ENCODE measurements at regions not wholly inside any gene's neighbourhood (a gene's known extent, or its start where the extent isn't known, plus 50 kb on each side); places are given as distances from the start of the nearest gene placed in this dataset.

DNA sequence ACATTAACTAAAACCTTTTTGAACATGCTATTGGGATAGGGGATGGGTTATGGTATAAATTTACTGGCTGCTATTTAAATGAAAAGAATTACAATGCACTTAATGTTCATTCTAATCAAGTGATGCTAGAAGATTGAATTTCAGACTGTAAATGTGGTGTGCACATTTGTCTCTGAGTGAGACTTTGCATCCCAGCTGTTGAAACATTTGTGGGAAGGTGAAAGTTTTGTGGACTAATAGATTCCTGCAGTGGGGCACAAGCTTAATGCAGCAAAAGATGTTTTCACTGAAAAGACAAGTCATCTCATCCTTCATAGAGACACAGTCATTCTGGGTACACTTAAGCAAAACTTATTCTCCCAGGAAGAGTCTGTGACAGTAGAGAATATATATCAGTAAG is 323.6 kb downstream of the NFIB start:
- no peak for DNase-seq

DNA sequence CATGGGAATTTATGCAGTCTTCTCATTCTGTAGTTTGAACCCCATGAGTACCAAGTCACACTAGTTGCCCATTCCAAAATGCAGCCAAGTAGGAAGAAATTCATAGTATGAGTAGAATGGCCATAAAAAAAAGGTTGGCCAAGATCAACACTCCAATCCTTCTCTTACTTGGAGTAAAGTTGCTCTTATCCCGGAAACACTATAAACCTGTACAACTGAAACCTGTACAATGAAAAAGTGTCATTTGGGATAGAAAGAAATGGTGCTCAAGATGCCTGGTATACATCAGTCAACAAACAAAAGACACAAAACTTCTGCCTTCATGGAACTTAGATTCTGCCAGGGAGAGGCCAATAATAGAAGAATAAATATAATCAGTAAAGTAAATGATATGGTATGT is 325.0 kb downstream of the NFIB start:
- DNase-seq, result no peak

DNA sequence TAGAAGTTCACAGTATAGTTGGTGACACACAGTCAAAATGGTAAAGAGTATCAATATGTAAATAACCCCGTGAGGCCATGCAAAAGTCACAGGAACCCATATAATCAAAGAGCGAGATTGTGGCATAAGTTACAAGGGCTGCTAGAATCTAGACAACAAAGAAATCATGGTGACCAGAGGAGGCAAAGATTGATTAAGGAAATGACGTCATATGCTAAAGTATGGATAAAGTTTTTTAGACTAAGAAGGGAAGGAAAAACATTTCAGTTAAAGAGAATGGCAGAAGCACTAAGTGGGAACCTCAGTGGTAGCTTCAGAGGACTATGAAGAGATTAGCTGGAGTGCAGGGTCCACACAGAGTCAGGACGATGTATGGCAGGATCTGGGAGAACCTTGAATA is 330.3 kb downstream of the NFIB start:
- no peak for DNase-seq

DNA sequence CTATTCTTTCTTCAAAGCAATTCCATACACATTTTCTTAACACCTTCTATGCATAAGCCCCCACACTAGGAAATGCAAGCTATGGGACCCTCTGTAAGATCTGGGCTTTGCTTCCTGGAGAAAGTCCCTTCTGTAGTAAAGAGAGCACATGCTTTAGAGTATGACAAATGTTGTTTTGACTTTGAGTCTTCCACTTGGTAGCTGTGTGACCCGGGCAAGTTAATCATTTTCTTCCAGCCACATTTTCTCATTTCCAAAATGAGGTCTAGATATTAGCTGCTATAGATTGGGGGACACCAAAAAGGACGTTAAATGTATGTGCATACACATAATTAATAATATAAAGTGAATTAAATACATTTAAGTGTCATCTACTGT is 334.0 kb downstream of the NFIB start:
- DNase-seq, result no peak

DNA sequence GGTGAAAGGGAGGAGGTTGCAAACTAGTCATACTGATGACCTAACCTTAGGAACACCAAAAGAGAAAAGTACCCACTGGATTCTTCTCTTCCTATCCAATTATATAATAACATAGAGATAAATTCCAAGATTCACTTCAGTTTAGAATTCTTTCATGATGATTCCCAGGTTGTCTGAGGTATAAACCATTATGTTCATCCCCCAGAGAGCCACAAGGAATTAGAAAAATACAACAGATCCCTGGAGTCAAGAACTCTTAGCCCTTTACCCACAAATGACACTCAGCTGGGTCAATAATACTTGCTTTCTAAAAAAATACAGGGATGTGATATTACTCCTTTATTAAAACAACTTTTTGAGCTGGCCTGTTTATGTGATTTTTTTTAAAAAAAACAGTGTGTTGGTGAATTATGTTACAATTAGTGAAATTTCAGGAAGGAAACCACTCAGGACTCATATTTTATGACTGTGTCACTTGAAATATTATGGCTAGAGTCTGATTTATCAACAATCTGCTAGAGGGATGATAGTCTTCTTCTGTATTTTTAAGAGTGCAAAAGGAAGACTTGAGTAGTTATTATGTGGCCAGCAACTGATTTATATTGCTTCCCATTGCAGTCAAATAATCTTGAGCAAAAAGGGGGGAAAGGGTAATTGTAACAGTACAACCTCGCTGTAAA is 338.2 kb downstream of the NFIB start:
- DNase-seq, result no peak

DNA sequence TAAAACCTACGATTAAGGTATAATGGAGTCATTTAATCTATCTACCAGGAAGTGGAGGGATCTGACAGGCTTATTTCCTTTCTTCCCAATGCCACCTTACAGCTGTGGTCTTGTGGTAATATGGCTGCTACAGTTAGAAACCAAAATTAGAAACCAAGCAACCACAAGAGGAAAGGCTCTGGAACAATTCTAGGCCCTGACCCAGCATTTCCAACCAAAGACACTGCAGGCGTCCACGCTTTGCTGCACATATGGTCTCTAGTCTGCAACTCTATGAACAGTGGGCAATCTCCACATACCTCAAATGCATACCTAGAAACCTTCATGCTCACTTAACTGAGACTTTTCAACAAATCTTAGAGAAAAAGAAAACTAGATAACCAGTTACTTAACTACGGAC is 339.1 kb downstream of the NFIB start:
- DNase-seq, result no peak

DNA sequence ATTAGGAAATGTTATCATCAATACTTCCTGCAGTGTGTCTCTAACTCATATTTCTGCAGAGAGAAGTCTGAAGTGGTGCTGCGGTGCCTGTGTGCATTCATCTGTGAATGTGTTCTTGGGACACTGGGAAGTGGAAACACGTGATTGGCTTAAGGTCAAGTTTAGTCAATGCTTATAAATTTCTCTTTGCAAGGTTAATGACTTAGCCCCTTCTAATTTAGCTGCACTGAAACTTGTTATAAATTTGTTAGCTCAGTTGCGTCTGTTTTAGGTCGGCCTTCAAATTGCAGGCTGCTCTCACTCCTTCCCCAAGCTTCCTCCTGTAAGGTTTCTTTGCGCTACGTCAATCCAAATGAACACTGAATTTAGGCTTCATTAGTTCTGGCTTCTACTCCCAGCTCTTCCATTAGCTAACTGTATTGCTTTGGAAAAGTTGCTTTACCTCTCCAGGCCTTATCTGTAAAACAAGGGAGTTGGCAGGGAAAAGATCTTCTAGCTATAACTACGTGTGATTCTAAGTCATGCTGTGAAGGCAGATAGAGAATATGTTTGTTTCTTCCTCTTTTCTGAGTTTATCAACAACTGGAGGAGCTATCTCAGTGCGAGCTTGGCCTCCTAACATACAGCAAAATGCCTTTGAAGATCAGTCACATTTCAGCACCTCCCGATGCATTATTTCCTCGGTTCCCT is 341.8 kb downstream of the NFIB start:
- no peak for DNase-seq

DNA sequence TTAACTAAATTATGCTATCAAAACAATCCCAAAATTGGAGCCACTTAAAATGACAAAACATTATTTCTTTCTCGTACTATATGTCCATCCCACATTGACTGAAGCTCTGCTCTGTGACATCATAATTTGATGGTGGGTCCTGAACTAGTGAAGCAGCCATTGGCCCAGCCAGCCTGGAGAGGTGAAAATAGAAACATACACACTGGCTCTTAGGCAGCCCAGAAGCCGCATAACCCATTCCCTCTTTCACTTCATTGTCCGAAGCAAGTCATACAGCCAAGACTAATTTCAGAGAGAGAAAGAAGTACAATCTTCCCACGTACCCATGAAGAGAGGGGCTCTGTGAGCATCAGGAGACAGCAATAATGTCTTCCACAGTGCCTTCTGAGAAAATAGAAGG is 342.5 kb downstream of the NFIB start:
- DNase-seq, result no peak

DNA sequence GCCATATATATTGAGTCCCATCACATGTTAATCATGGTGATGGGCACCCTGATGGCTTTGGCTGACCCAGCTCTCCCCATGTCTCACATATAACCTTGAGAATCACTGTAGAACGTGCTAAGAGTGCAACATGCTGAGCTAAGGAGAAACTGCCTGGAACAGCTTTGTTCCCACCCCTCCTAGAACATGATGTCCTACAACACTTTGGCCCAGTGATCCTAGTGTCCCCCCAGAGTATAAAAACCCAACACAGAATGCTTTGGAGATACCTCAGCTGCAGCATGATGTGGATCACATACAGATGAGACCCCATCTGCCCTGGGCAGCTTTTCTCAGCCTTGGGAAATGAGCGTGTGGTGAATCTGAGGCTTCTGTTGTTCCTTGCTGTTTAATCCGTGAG is 343.5 kb downstream of the NFIB start:
- DNase-seq, result no peak

DNA sequence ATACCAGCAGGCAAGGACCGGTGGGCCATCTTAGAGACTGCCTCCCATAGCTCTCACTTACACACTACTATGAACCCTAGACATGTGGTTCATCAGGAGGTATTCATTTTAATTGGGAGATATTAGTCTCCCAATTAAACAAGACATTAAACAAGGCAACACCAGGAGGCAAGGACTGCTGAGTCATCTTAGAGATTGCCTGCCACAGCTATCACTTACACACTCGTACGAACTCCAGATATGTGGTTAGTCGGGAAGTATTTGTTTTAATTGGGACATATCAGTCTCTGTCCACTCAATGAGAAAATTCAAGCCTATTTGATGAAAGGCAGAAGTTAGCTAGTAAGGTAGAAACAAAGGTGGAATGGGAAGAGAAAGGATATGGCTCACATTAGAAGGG is 343.9 kb downstream of the NFIB start:
- DNase-seq, result no peak

DNA sequence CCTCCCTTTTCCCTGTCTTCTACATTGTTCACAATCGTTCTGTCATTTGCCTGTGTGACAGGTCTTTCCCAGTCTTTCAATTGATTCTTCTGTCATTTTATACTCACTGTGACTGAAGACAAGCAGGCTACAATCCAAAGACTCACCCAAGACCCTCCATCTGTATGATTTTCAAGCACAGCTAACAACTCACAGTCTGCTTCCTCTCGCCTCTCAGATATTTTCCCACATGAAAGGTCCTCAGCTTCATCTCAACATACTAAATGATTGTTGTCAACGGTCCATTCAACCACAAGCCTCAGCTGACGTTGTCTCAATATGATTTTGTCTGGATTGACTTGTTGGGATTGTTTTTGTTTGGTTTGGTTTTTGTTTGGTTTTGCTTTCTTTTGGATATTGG is 346.5 kb downstream of the NFIB start:
- no peak for DNase-seq

DNA sequence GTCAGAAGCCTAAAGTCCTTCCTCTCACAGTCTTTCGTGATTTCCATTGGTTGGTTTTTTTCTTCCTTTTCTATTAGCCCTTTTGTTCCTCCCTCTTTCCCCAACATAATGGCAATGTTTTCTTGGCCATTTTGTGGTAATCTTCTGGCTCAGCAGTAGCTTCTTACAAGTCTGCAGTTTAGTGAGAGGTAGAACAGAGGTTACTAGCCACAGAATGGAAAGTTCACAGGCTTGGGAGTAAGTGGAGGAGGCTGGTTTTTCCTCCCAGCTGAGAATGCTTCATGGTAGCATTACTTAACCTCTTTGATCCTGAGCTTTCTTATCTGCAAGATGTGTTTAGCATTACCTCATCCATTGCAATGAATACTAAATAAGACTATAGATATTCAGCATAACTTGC is 346.9 kb downstream of the NFIB start:
- no peak for DNase-seq

DNA sequence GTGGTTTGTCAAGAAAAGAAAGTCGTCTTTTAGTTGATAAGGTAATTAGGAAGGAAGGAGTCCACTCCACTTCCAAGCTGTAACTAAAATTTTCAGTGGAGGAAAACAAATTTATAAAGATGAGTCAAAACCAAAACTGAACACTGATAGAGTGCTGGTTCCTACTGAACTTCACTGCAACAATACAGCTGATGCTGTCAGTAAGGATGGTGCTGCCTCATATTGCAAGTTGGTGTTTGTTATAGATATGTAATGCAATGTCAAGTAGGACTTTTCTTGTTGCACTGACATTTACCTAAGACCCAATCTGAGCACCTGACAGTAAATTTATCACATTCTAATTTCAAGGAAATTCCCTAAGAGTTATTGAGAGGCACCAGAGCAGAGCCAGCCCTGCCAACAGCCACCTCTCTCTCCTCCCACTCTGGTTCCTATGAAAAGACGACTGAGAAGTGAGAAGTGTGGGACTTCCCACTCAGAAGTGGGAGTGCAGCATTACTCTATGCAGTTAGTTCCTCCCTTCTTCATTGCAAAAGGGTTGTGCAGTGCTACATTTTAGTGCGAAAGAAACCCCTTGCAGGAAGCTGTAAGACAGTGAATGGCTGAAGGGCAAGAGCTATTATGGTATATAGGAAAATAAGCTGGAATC is 350.8 kb downstream of the NFIB start:
- DNase-seq, result no peak

DNA sequence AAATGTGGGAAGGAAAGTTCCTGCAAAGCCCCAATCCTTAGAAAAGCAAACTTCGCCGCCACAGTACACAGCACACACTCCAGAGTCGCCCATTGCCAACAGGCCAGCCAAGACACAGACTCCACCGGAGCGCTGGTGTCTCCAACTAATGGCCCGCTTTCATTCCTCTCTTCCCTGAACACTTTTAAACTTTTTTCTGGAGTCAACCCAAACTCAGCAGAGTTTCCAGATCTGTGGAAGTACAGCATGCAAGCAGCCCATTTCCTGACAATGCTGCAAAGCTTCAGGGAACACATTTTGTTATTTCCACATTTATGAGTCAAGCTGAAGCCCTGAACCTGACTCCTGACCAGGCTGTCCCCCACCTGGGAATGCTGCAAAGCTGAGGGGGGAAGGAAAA is 351.9 kb downstream of the NFIB start:
- DNase-seq, result peak; percentile 66

DNA sequence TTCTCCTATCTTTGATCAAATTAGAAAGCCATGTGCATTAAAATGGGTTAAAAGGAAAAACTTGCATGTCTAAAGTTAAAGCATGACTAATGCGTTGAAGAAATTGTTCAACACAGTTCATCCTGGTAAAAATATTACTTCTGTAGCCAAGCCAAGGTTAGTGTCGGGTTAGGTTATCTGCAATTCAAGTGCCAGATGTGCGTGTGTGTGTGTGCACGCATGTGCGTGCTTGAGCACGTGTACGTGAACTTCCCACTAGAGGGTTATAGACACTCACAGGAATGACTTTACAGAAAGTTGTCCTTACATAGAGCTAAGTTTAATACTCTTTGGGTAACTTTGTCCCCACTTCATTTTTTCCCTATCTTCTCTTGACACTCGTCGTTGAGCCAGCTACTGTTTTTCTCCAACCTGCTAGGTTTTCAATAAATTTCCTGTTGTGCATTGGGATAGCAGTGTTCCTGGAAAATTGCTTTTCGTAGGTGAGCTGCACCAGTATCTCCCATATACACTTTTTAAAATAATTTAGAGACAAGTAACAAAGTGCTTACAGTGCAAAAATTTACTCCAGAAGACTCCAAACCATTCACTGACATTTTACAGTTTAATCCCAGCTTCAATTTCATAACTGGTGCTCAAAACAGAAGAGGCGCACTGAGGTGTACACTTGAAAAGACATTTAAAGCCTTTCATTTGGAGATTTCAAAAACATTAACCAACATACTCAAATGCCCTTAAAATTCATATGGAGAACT is 353.8 kb downstream of the NFIB start:
- DNase-seq, result no peak

DNA sequence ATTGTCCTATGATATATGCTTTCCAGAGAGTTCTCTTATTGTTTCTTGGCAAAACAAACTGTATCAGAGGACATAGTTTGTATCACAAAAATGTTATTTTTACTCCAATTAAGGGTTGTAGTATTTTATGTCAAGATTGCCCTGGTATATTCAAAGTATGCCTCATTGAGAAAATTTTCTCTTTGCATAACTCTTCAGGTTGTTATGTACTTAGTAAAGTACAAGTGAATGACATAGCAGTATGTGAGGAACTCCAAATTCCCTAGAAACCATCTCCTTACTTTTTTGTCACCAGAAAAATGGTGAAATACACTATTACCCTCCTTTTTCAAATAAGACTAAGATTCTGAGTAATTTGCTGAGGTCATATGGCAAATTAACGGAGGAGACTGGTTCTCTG is 355.3 kb downstream of the NFIB start:
- no peak for DNase-seq

DNA sequence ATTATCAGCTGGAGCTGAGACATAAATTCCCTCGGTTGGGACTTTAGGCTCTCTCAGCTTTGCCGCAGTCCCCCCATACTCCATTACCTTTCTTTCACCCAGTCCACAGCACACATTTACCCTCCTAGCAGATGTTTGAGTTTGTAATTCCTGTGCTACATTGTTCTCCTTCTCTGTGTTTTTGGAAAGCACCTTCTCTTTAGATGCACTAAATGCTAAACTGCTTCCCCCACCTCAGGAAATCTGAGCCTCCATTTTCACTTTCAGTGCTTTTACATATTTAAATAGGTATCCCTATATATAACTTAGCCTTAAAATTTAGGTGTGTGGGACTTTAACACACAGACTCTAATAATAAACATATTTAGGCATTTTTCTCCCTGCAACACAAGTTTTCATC is 356.9 kb downstream of the NFIB start:
- DNase-seq, result no peak

DNA sequence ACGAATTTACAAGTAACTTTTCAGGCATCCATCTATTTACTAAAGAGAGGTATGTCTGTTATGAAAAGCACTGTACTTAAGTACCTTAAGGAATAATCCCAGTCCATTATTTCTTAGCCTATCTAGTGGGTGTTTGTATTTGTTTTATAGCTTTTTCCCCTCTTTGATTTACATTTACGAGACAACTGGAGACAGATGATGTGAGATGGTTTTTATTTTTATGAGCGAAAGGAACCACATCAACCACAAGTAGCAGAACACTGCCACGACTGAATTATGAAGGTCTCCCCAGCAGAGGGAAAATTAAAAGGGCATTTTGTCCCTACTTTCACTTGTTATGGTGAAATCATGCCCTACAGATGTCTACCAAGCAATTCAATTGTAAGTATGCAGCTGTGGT is 357.8 kb downstream of the NFIB start:
- DNase-seq, result no peak

DNA sequence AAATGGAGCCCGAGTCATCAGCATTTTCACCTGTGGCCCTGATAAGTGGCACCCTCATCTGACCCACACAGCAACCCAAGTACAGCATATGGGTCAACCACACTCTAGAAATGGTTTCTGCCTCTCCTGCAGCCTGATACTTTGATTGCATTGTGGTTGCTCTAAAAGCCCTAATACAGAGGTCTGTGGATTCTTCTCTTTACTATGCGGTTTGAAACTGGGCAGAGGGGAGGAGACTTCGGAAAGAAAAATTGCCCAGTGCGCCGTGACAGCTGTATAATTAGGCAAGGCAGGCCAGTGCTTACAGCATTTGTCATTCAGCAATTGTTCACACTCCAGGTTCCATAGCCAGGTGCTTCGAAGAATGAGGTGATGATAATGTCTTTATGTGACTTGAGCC is 361.0 kb downstream of the NFIB start:
- DNase-seq, result peak; percentile 47

DNA sequence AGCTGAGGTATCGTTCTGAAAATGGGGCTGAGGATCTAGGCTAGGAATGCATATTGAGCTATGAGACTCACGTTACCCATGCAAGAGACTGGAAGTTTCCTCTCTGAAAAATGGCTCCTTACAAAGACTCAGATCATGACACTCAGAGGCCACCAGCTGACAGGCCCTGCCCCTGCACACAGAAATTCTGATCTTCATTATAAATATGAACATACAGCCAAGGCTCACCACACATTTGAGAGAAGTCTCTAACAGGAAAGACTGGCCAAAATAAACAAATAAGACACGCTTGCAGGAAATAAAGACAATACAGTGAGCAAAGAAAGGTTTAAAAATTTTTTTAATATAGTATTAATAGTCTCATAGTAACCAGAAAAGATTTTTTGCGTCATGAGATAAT is 365.9 kb downstream of the NFIB start:
- DNase-seq, result no peak

DNA sequence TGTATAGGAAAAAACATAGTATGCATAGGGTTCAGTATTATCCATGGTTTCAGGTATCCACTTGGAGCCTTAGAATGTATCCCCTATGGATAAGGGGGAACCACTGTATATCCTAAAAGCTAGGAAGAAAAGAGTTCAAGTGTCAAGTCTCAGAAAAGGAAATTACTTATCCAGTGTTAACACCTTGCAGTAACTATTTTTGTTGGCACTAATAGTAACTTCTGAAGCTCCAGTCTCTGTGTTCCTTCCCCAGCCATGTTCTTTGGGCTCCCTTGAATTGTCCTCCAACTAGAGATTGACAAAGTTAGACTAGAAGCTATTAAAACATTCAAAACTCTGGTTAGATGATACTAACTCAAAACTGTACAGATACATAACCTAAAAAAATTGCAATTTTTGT is 370.8 kb downstream of the NFIB start:
- DNase-seq, result no peak

DNA sequence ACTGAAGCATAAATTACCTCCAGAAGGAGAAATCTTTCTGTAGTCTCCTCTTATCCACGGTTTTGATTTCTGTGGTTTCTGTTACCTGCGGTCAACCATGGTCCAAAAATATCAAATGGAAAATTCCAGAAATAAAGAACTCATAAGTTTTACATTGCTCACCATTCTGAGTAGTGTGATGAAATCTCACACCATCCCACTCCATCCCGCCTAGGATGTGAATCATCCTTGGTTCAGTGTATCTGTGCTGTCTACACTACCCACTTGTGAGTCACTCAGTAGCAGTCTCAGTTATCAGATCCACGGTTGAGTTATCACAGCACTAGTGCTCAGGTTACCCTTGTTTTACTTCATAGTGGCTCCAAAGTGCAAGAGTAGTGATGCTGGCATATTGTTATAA is 371.2 kb downstream of the NFIB start:
- DNase-seq, result no peak

DNA sequence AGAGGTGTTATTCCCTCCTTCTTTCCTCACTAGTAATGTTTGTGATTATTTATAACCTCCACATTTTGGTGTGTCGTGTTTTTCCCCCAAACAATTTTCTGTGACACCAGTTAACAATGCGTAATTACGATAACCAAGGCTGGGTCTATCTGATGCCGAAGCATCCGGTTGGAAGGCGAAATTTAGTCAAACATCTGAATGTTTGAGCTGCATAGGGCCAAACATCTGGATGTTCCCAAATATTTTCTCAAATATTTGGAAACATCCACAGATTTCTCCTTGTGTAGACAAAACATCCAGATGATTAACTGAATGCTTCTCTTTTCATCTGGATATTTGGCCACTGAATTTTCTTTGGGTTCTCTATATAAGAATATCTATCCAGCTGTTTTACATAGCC is 371.7 kb downstream of the NFIB start:
- DNase-seq, result no peak

DNA sequence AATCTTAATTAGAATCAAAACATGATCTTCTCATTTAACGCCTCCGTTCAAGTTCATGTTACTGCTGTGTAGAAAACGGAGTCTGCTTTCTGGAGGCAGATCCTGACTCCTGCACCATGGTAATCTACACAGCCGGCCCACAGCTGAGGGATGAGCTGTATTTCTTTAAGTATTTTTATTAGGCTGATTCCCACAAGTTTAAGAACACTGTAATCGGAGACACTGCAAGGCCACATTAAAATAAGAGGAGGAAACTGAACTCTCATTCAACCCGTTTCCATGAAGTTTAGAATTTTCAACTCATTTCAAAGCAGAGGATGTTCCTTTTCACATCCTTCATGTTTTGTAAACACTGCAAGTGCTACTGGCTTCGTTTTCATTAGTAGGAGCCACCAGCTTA is 372.2 kb downstream of the NFIB start:
- peak; percentile 64 for DNase-seq
